Esophagus muscularis mucosa (tissue), 4 donors: ENCODE measurements at regions not wholly inside any gene's neighbourhood (a gene's known extent, or its start where the extent isn't known, plus 50 kb on each side); places are given as distances from the start of the nearest gene placed in this dataset.

Experiments used
- DNase-seq: peaks from one replicate; pipeline ENCODE4 v3.0.0-alpha.2; 2017; ENCODE audit errors: extremely low spot score
- H3K27ac ChIP-seq, 4 donors: fragments of 200-600 bp; sonication (generic); replicated peaks in 1 of 4; 1 replicate in 3 of 4; 2 replicates in 1 of 4; pipeline ENCODE4 v1.5.1; 2016 to 2019; ENCODE audit warnings: mild to moderate bottlenecking in 1 of 4
- H3K27me3 ChIP-seq, 4 donors: fragments of 200-600 bp; sonication (generic); one replicate each; pipeline versions ENCODE4 v1.5.1 to v1.6.0; 2016 to 2019
- H3K36me3 ChIP-seq, 4 donors: fragments of 200-600 bp; sonication (generic); one replicate each; pipeline ENCODE4 v1.5.1; 2016 to 2019
- H3K4me1 ChIP-seq, 4 donors: fragments of 200-600 bp; sonication (generic); one replicate each; pipeline ENCODE4 v1.5.1; 2016 to 2019
- H3K4me3 ChIP-seq, 4 donors: fragments of 200-600 bp; sonication (generic); 1 replicate in 2 of 4; 2 replicates in 2 of 4; pipeline ENCODE4 v1.5.1; 2016 to 2019; ENCODE audit warnings: mild to moderate bottlenecking in 4 of 4, moderate library complexity in 1 of 4
- H3K9me3 ChIP-seq, 4 donors: fragments of 200-600 bp; sonication (generic); 1 replicate in 3 of 4; 2 replicates in 1 of 4; pipeline ENCODE4 v1.5.1; 2016 to 2019
- CTCF ChIP-seq, 3 experiments: fragments of 200-600 bp in 2 of 3; fragments of 450-650 bp in 1 of 3; sonication (generic) in 2 of 3; IDR thresholded peaks; one replicate each; pipeline ENCODE4 v1.5.1; 2017 to 2019; ENCODE audit warnings: antibody characterized with exemption in 3 of 3, mild to moderate bottlenecking in 2 of 3, moderate library complexity in 1 of 3
- EP300 ChIP-seq: sonication (generic); formaldehyde crosslinking; IDR thresholded peaks from one replicate; pipeline ENCODE4 v1.6.1; 2017; ENCODE audit warnings: antibody characterized with exemption
- POLR2A ChIP-seq: fragments of 450-650 bp; IDR thresholded peaks from one replicate; pipeline ENCODE4 v1.6.1; 2017; ENCODE audit warnings: antibody characterized with exemption, moderate library complexity, mild to moderate bottlenecking, low read depth
- POLR2AphosphoS5 ChIP-seq, 2 donors: sonication (generic); formaldehyde crosslinking; IDR thresholded peaks; one replicate each; pipeline ENCODE4 v1.6.1; 2017; ENCODE audit warnings: antibody characterized with exemption in 2 of 2
- WGBS: methylation state at CpG from one replicate; pipeline ENCODE4 v1.1.5; 2018; 5-methylcytosine and 5-hydroxymethylcytosine counted together
- intact Hi-C: fragments of 100-400 bp; cut with DNase I; formaldehyde crosslinking; loops from one replicate; pipeline ENCODE4 v1.15.1; 2023

GRCh38 chr10:129120441-129120840, 346.6 kb upstream of the MGMT start:
- TF ChIP-seq CTCF (IDR thresholded peaks at IDR 0.05) (no peak), POLR2A (no peak), POLR2AphosphoS5 (IDR thresholded peaks at IDR 0.05) (no peak), EP300 (no peak)
- H3K4me3 ChIP-seq, result no peak overlapping the region
- intact Hi-C loops, result no loop called here
- peaks cover 0 to 2% (median 0%) of the 10 kb centered on the region in 4 donors for H3K9me3 ChIP-seq
- H3K4me1 ChIP-seq, result no peaks in the 10 kb centered on the region
- H3K36me3 ChIP-seq, result no peaks in the 10 kb centered on the region
- H3K27me3 ChIP-seq, result no peaks in the 10 kb centered on the region
- no peak overlapping the region for H3K27ac ChIP-seq
- DNase-seq, result no peak
- WGBS, result 44% methylated on average over 2 of the region's 2 CpGs

GRCh38 chr10:129122846-129123245, 344.2 kb upstream of the MGMT start:
- DNase-seq, result no peak
- 80% methylated on average over 2 of the region's 3 CpGs for WGBS
- no peak overlapping the region for H3K4me3 ChIP-seq
- no peak for TF ChIP-seq EP300
- no peak for TF ChIP-seq POLR2A
- no peak for TF ChIP-seq CTCF (IDR thresholded peaks at IDR 0.05)
- peaks cover 0 to 8% (median 0%) of the 10 kb centered on the region in 4 donors for H3K9me3 ChIP-seq
- intact Hi-C loops, result no loop called here
- H3K27me3 ChIP-seq, result no peaks in the 10 kb centered on the region
- H3K4me1 ChIP-seq, result no peaks in the 10 kb centered on the region
- H3K36me3 ChIP-seq, result no peaks in the 10 kb centered on the region
- H3K27ac ChIP-seq, result no peak overlapping the region

GRCh38 chr10:129123428-129123827, 343.6 kb upstream of the MGMT start:
- H3K4me3 ChIP-seq, result no peak overlapping the region
- H3K4me1 ChIP-seq, result no peaks in the 10 kb centered on the region
- H3K27ac ChIP-seq, result no peak overlapping the region
- H3K36me3 ChIP-seq, result no peaks in the 10 kb centered on the region
- peaks cover 0 to 8% (median 0%) of the 10 kb centered on the region in 4 donors for H3K9me3 ChIP-seq
- H3K27me3 ChIP-seq, result no peaks in the 10 kb centered on the region
- intact Hi-C loops, result no loop called here
- TF ChIP-seq CTCF (IDR thresholded peaks at IDR 0.05) (no peak), POLR2A (no peak), EP300 (no peak), POLR2AphosphoS5 (IDR thresholded peaks at IDR 0.05) (no peak)
- DNase-seq, result no peak
- WGBS, result 68% methylated on average over 6 of the region's 6 CpGs

- Histone ChIP-seq H3K4me3 (no peak overlapping the region), H3K9me3 (peaks cover 0 to 8% (median 0%) of the 10 kb centered on the region in 4 donors), H3K27me3 (peaks cover 0 to 2% (median 0%) of the 10 kb centered on the region in 4 donors), H3K4me1 (no peaks in the 10 kb centered on the region), H3K36me3 (no peaks in the 10 kb centered on the region), H3K27ac (no peak overlapping the region)
- 85% methylated on average over 4 of the region's 4 CpGs for WGBS
- TF ChIP-seq POLR2A (no peak), EP300 (no peak), POLR2AphosphoS5 (IDR thresholded peaks at IDR 0.05) (no peak), CTCF (IDR thresholded peaks at IDR 0.05) (no peak)
- DNase-seq, result no peak
- intact Hi-C loops, result no loop called here
Observed at GRCh38 chr10:129126982-129127381, 340.1 kb upstream of the MGMT start.

GRCh38 chr10:129131457-129132132, 335.4 kb upstream of the MGMT start:
- 77% methylated on average over 12 of the region's 12 CpGs for WGBS

More at GRCh38 chr10:129131457-129132132, 335.4 kb upstream of the MGMT start:
- no peaks in the 10 kb centered on the region for H3K9me3 ChIP-seq
- TF ChIP-seq POLR2A (no peak), CTCF (IDR thresholded peaks at IDR 0.05) (no peak), EP300 (no peak), POLR2AphosphoS5 (IDR thresholded peaks at IDR 0.05) (no peak)
- H3K27me3 ChIP-seq, result peaks cover 0 to 22% (median 0%) of the 10 kb centered on the region in 4 donors
- H3K27ac ChIP-seq, result no peak overlapping the region
- no peaks in the 10 kb centered on the region for H3K4me1 ChIP-seq
- no peak overlapping the region for H3K4me3 ChIP-seq
- intact Hi-C loops, result no loop called here
- DNase-seq, result no peak
- no peaks in the 10 kb centered on the region for H3K36me3 ChIP-seq
